ENCODE measurements at regions not wholly inside any gene's neighbourhood (a gene's known extent, or its start where the extent isn't known, plus 50 kb on each side); places are given as distances from the start of the nearest gene placed in this dataset.

DNA sequence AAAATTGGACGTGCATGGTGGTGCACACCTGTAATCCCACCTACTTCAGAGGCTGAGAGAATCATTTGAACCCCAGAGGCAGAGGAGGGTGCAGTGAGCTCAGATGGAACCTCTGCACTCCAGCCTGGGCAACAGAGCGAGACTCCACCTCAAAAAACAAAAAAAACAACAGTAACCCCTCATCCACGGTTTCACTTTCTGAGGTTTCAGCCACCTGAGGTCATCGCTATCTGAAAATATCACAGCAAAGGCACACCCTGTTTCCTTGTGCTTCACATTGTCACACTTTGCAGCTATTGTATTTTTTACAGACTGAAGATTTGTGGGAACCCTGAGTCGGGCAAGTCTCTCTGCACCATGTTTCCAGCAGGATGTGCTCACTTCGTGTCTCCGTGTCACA, 54.1 kb upstream of the FOXQ1 start:
- in situ Hi-C loops (cut with MboI; ENCODE audit: low pct_unique_long_range_greater_than_20kb, low sequenced_read_pairs), result no loop called here

DNA sequence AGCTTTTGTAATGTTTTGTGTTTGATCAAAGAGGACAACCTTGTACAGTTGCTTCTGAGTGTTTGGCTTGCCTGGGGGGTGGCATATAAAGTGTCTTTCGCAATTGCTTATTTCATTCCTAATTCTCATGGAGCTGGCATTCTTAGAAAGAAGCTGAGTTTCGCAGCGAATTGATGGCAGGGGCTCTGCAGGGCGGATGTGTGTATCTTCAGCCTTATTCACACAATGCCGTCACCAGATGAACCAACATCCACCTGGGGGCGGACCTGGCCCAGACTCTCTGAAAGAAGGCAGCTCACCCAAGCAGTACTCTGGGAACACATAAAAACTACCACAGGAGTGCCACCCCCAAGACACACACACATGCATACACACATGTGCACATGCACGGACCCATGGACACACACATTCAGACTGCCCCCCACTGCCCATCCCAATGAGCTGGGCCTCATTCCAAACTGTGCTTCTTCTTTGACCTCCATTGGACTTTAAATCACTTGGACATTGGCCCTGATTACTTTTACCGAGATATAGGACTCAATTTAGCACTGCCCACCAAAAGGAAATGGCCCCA, 55.4 kb upstream of the FOXQ1 start:
- DNase-seq, result no peak
- in situ Hi-C loops (cut with MboI; ENCODE audit: low pct_unique_long_range_greater_than_20kb, low sequenced_read_pairs), result no loop called here

More for the DNA sequence above, 54.1 kb upstream of the FOXQ1 start:
- no peak for DNase-seq

DNA sequence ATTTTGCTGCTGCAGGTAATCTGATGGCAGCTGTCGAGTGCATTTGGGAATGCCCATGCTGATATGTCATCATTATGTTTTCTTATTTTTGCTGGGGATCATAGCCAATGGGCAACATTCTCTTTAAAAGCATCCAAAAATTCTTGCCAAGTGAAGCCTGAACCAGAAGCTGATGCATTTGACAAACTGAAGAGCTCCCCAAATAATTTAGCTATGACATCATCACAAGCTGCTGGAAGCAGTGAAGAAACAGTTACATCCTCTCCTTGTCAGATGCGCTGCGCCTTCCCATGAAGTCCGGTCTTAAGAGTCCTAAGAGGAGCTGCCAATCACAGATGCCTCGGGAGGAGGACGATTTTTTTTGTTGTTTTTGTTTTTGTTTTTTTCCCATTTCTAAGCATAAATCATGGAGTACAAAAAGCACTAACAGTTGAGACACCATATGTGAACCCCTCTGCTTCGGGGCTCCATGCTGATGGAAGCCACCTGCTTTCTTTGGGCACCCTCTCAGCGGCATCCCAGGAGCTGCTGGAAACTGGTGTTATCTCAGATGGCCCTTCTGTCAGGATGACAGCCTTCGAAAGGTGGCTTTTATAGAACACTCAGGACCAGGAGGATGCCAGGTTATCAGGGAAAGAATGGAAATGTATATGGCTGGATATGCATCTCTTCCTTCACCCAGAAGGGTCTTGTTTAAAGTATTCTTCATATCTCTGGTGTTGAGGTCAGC, 56.1 kb upstream of the FOXQ1 start:
- in situ Hi-C loops (cut with MboI; ENCODE audit: low pct_unique_long_range_greater_than_20kb, low sequenced_read_pairs), result no loop called here
- DNase-seq, result no peak

DNA sequence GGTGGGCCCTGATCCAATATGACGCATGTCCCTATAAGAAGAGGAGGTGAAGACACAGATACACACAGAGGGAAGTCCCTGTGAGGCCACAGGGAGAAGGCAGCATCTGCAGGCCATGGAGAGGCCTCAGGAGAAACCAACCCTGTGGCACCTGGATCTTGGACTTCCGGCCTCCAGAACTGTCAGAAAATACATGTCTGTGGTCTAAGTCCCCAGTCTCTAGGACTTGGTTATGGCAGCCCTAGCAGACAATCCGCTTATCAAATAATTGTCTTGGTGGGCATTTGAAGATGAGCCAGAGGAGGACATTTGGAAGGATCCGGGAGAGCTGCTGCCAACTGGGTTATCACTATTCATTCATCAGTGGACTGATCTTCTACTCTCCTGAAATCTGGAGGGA, 57.6 kb upstream of the FOXQ1 start:
- in situ Hi-C loops (cut with MboI; ENCODE audit: low pct_unique_long_range_greater_than_20kb, low sequenced_read_pairs), result no loop called here

DNA sequence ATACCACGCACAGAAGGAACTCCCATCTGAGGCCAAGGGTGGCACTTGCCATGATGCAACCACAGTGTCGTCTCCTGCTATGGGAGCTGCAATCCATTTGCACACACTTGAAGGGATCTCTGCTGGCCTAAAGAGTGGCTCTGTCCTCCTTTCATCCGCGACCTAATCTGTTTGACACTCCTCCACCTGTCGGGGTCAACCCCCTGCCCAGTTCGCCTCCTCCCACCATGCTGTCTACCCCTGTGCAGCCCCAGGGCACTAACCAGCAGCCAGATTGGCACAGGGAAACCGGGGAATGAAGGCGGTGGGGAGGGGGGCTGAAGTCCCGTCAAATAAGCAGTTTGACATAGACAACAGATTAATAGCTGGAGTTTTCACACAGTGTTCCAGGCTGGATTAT, 58.1 kb upstream of the FOXQ1 start:
- no peak for DNase-seq
- in situ Hi-C loops (cut with MboI; ENCODE audit: low pct_unique_long_range_greater_than_20kb, low sequenced_read_pairs), result no loop called here

More for the DNA sequence above, 57.6 kb upstream of the FOXQ1 start:
- DNase-seq, result no peak

DNA sequence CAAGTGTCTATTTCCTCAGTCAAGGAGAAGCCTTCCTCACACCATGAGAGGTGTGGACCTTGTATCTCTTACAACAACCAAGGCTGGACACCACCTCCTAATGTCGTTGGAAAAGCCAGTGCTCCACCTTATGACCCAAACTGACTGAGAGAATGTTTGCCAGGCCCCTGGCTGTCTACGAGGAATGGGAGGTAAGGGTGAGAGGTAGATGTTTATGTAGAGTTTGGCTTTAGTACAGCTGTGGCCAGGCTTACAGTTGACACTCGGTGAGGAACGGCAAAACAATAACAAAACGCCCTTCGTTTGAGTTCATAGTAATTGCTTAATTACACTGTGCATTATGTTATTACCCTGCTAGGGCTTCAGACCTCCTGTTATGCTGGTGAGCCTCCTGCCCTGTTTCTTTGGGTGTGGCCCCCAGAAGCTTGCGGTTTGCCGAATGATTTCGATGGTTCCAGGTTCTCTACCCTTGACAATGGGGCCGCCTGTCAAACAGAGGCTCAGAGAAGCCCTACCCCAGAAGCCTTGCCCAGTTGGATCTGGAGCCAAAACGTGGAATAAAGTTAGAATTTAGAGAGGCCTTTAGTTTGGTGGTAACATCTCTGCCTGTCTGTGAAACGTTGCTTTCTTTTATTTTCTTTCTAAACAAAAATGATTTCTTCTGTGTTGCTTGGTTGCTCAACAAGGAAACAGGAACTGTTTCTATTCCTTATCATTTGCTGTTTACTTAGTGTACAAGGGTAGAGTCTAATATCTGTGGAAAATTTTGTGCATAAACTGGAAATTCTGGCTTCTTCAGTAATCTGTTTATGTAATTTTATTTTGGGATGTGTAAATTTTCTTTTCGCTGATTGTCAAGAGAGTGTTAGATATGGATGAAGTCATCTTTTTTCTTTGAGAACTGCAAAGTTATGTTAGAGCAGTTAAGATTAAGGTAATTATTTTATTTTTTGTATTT, 60.4 kb upstream of the FOXQ1 start:
- in situ Hi-C loops (cut with MboI; ENCODE audit: low pct_unique_long_range_greater_than_20kb, low sequenced_read_pairs), result no loop called here
- DNase-seq, result no peak

DNA sequence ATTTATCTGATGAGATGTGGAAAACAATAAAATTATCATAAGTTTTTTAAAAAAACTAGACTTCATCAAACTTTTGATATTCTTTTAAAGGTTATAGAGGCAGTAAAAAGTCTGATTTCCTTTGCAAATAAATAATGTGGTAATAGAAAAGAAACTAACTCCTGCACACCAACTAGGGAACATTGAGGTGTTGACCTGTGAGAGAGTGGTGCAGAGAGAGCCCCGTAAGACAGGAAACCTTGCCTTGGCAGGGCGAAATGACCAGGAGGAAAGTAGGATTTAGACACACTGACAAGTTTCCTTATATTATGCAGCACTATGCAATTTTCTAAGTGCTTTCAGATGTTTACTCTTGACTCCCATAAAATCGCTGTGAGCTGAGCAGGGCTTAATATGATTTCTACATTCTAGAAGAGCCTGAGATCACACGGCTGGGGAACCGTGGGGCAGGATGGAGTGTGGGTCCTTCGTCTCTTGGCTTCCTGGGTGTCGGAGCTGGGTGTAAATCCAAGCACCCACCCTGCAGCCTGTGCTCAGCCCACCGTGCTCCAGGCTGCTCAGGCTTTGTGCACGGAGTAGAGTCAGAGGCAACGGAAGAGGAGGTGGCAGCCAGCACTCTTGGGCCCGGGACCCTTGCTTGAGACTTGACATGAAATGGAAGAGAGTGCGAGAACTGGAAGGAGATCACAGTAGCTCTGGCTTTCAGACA, 61.3 kb upstream of the FOXQ1 start:
- in situ Hi-C loops (cut with MboI; ENCODE audit: low pct_unique_long_range_greater_than_20kb, low sequenced_read_pairs), result no loop called here
- DNase-seq, result no peak

DNA sequence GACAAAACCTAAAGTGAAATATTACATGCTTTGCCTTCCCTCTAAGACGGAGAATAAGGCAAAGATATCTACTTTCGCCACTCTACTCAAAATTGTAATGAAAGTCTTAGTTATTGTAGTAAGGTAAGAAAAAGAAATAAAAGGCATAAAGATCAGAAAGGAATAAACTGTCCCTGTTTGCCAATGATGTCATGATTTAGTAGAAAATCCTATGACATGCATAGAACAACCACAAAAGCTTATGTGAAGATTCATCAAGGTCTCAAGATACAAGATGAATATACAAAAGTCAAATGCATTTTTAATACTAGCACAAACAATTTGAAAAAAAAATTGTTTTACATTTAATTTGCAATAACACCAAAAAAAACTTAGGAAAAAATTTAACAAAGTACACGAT, 64.0 kb upstream of the FOXQ1 start:
- in situ Hi-C loops (cut with MboI; ENCODE audit: low pct_unique_long_range_greater_than_20kb, low sequenced_read_pairs), result no loop called here
- no peak for DNase-seq

DNA sequence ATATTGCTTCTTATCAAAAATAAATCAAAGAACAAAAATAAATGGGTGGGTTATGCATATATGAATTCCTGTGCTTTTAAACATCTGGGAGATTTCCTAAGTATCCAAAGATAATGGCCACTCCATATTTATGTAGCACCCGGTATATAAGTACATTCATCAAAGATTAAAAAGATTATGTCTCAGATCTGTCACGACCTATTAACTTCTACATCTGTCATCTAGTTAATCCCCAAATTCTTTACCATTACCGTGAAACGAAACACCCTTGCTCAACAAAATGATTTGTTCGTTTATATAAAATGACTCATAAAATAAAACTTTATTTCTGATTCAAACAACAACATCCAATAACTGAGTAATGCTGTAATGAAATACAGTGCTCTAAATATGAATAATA, 64.8 kb upstream of the FOXQ1 start:
- in situ Hi-C loops (cut with MboI; ENCODE audit: low pct_unique_long_range_greater_than_20kb, low sequenced_read_pairs), result no loop called here
- no peak for DNase-seq

DNA sequence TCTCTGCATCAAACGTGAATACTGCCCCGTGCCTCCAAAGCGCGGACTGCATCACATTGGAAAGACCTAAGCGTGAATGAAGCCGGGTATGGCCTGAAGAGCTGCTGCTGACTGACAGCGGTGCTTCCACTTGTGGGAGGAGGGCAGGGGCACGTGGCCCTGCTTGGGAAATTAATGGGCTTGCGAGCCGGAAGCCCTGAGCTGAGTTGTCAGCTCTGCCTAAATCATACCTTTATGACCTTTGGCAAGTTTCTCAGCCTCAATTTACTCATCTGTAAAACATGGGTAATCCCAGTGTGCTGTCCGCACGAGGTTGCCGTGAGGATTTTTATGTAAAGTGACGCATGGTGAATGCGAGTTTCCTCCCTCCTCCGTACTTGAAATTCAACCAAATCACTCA, 67.0 kb upstream of the FOXQ1 start:
- no peak for DNase-seq
- in situ Hi-C loops (cut with MboI; ENCODE audit: low pct_unique_long_range_greater_than_20kb, low sequenced_read_pairs), result no loop called here

DNA sequence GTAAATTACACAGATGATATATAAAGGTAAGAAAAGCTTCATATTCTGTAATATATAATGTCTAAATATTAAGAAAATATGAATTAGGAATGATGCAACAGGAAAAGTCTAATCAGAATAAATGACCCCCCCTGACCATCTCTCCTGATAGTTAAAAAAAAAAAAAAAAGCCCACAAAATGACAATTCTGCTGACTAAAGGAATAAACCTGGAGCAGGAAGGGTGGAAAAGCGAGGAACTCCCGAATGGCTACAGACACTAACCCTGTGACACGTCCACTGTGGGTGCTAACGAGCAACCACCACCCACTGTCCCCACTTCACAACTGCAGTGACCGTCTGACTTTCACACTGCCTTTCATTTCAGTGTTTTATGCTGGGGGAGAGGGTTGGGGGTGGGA, 67.6 kb upstream of the FOXQ1 start:
- no peak for DNase-seq
- in situ Hi-C loops (cut with MboI; ENCODE audit: low pct_unique_long_range_greater_than_20kb, low sequenced_read_pairs), result no loop called here

DNA sequence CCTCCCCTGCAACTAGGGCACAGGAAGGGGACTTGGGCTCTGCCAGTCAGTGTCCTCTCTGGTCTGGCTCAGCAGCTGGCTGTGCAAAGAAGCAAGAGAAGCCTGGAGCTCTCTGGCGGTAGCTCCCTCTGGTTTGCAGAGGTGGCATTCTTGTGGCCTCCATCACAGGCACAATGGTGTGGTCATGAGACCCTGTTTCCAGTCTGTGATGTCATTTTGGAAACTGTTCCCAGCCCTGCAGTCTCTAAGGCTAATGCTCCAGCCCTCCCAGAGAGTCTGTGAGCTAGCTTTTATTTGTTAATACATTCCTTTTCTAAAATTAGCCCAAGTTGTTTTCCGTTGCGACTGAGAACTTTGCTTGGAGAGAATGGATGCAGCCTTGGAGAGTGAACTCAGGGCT, 69.5 kb upstream of the FOXQ1 start:
- no peak for DNase-seq
- in situ Hi-C loops (cut with MboI; ENCODE audit: low pct_unique_long_range_greater_than_20kb, low sequenced_read_pairs), result no loop called here

DNA sequence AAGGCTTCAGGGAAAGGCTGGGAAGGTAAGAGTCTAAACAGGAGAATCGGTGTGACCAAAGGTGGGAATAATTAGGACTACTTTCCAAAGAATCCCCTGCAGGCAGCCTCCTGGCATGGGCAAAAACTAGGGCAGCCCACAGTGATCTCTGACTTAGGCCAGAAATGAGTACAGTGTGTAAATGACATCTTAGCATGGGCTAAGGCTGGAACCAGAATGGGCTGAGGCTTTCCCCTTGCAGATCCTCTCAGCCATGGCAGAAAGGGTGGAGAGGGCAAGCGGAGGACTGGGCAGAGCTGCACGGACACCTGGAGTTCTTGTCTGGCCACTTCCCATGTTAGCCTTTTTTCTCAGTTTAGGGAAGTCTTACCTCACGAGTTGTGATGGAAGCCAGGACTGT, 69.9 kb upstream of the FOXQ1 start:
- no peak for DNase-seq
- in situ Hi-C loops (cut with MboI; ENCODE audit: low pct_unique_long_range_greater_than_20kb, low sequenced_read_pairs), result no loop called here

DNA sequence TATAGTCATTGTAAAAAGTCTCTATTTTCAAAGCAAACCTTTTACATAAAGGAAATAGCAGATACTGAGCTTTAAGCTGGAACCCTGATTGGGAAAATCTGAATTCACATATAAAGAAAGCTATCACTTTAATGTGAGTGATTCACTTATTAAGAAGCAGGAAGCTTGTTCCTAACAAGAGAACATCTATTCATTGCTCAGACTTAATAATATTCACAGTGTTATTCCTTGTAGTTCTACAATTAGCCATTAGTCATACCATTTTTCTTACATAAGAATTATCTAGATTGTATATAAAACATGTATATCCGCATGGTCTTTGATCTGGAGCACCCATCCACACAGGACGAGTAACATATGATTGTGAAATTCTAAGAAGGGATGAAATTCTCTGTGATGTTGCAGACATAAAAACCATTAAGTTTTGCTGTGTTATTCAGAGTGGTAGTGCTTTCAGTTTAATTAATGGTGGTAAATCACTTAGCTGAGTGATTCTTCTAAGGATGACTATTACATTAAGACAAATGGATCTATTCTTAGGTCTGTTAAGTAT, 71.1 kb upstream of the FOXQ1 start:
- DNase-seq, result no peak
- in situ Hi-C loops (cut with MboI; ENCODE audit: low pct_unique_long_range_greater_than_20kb, low sequenced_read_pairs), result no loop called here

DNA sequence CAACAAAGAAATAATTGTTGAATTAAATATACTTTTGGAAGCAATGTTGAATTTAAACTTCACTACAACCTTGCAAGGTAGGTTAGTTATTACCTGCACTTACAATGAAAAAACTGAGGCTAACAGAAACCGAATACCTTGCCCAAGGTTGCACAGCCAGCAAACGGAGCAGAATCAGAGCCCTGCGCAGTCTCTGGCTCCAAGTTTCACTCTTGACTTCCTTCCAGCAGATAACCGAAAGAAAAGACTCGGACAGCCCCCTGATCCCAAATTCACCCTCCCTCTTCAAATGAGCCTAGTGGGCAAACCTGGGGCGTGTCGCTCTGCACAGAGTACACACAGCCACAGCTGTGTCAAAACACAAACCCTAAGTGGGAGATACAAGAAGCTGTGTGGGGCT, 72.1 kb upstream of the FOXQ1 start:
- no peak for DNase-seq

DNA sequence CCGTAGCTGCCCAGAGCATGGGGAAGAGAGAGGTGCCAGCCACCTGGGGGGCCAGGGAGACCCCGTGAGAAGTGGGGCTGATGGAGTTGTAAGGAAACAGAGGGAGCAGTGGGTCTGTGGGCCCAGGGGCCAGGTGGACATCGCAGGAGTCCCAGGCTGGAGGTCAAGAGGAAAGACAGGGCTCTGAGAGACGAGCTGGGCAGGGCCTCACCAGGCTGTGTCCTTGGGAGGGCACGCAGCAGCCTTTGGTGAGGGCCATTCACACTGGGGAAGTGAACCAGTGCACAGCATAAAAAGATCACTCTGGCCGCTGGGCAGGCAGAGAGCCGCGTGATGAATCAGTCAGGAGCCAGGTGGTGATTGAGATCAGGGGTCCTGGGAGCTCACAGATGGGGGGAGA, 73.9 kb upstream of the FOXQ1 start:
- DNase-seq, result no peak
- in situ Hi-C loops (cut with MboI; ENCODE audit: low pct_unique_long_range_greater_than_20kb, low sequenced_read_pairs), result no loop called here

More for the DNA sequence above, 72.1 kb upstream of the FOXQ1 start:
- in situ Hi-C loops (cut with MboI; ENCODE audit: low pct_unique_long_range_greater_than_20kb, low sequenced_read_pairs), result no loop called here

DNA sequence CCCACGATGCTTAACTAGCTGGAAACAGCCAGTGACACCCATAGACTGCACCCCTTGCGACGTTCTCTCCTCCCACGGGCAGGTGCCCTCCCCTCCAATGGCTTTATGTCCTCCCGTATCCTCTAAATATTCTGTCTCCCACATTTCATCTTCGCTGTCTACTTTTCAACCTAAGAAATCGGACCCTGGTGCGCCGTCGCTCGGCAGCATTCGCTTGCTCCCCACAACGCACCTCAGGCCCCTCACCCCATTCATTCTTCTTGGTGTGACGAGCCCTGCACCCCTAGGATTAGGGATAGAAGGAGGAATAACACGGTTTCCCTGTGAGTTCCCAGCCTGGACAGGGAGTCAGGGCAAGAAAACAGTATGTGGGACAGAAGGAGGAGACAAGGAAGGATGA, 74.3 kb upstream of the FOXQ1 start:
- no peak for DNase-seq
- in situ Hi-C loops (cut with MboI; ENCODE audit: low pct_unique_long_range_greater_than_20kb, low sequenced_read_pairs), result no loop called here

DNA sequence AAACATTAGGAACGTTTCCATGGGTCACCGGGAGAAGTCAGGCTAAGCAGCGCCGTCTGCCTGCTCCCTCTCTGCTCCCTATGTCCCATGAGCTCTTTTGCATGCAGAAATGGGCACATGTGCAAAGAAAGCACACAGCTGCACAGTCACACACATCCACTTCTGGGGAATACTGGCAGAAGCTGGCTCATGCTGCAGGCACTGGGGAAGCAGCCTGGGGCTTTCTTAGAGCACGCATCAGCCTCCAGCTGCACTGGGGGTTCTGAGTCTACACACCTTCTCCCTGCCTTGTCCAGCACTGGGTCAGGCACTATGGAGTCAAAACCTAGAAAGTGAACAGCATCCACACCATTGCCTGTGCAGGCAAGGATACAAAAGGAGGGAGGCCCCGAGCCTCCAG, 76.1 kb upstream of the FOXQ1 start:
- in situ Hi-C loops (cut with MboI; ENCODE audit: low pct_unique_long_range_greater_than_20kb, low sequenced_read_pairs), result no loop called here
- DNase-seq, result no peak

DNA sequence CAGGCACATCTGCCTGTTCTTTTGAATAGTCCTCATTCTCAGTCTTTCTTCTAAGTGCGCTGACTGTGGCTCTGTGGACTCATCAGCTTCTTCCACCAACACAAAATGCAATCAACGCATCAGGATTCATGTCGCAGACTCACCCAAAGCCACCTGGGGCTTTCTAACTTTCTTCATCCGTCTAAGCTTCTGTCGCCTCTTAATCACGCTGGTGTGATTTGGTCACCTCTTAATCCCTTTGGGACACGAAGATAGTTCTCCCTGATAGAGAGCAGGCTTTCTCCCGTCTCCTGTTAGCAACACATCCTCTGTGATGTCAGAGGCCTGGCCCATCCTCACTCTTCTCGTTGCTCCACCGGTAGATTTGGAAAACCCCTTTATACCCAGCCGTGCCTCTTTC, 78.0 kb upstream of the FOXQ1 start:
- DNase-seq, result no peak
- in situ Hi-C loops (cut with MboI; ENCODE audit: low pct_unique_long_range_greater_than_20kb, low sequenced_read_pairs), result no loop called here

All from KBM-7 (cell line).